ENCODE measurements at regions not wholly inside any gene's neighbourhood (a gene's known extent, or its start where the extent isn't known, plus 50 kb on each side); places are given as distances from the start of the nearest gene placed in this dataset.

DNA sequence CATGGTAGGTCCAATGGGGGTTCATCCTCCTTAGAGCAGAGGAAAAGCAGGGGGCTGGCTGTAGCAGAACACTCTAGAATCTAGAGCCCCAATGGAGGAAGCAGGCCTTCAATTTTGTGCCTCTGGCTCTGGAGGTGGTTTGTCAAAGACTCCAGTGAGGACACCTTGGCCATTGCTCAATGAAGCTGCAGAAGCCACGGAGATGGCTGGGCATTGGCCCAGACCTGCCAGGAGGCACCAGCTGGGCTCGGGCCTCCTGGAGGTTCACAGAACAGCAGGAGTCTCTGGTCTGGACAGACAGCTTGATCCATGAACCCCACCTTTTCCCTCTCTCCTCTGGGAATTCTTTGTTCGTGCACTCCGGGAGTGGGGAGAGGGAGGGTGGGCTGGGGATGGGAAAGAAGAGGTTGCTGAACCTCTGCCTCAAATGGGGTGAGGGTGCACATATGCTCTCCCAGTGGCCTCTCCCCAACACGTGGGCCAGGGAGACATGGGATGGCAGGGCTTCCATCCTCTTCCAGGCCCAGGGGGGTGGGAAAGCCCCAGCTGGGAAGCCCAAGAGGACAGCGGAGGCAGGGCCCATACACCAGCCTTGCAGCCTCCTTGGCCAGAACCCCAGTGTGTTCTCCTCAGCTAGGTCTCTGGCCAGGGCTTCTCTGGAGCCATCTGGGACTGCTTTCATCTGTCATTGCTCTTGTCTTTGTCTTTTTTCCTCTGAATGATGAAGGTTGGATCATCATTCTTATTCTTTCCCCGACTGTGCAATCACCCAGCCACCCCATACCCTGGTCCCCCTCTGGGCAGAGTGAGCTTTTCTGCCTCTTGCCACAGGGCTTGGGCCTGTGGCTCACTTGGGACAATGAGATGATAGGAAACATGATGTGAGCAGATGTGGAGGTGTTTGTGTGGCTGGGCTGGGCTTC, 1019.4 kb downstream of the BRD1 start:
- no peaks in the 10 kb centered on the region for H3K9me3 ChIP-seq (ENCODE audit: low read depth, low read length)
- TF ChIP-seq POLR2AphosphoS5 (IDR thresholded peaks at IDR 0.05; ENCODE audit: borderline replicate concordance, low read depth, low read length) = no peak
- no peak for TF ChIP-seq FOXP2 (optimal IDR thresholded peaks at IDR 0.05; ENCODE audit: control extremely low read depth, extremely low read length, insufficient read depth)
- H3K4me3 ChIP-seq = no peak overlapping the region
- H3K9ac ChIP-seq (ENCODE audit: insufficient read length) = no peak overlapping the region
- H3K27ac ChIP-seq = no peak overlapping the region
- H3K36me3 ChIP-seq (ENCODE audit: insufficient read depth, low read length) = no peaks in the 10 kb centered on the region
- DNase-seq (ENCODE audit: low read depth, low spot score) = no peak

DNA sequence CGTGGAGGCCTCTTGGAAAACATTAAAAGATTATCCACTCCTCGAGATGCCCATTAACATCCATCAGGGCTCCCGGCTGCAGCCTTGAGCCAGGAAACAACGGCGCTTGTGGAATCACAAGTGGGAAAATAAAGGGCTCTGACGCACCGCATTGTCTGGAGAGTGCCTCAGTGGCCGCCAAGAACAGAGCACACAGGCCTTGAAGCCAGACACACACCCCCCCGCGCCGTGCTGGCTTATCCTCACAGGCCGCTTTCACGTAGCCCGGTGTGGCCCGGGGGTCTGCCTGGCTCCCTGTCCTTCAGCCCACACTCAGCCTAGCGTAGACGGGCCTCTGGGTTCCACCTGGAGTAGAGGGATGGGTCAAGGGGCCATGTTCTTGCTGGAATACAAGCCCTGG, 1020.5 kb downstream of the BRD1 start:
- Histone ChIP-seq H3K36me3 (ENCODE audit: insufficient read depth, low read length) (no peaks in the 10 kb centered on the region), H3K9me3 (ENCODE audit: low read depth, low read length) (no peaks in the 10 kb centered on the region), H3K4me3 (no peak overlapping the region), H3K27ac (no peak overlapping the region), H3K9ac (ENCODE audit: insufficient read length) (no peak overlapping the region)
- TF ChIP-seq POLR2AphosphoS5 (IDR thresholded peaks at IDR 0.05; ENCODE audit: borderline replicate concordance, low read depth, low read length) (no peak), FOXP2 (optimal IDR thresholded peaks at IDR 0.05; ENCODE audit: control extremely low read depth, extremely low read length, insufficient read depth) (no peak), EZH2 (IDR thresholded peaks at IDR 0.05) (no peak)
- no peak for DNase-seq (ENCODE audit: low read depth, low spot score)

DNA sequence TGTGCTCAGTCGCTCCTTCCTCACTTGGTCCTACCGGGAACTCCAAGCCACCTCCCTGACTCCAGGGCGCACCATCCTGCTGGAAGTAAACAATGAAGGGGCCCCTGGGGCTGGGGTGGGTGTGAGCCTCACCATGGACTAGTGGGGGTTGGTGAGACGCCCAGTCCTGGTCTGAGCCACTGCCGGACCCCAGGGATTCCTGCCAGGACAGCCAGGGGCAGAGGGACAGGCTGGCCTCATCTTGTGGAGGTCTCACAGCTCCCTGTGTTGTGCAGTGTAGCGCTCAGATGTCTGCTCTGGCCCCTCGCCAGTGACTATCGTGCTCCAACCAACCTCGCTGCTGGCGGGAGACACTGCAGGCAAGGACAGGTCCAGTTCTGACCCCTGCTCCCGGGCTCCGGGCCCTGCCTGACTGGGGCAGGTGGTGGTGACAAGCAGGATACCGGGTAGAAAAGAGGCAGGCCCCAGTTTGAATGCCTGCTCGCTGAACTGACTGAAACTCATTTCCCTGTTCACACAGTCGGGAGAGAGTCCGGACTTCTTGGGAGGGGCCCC, 1021.4 kb downstream of the BRD1 start:
- Histone ChIP-seq H3K27ac (no peak overlapping the region), H3K9ac (ENCODE audit: insufficient read length) (no peak overlapping the region), H3K36me3 (ENCODE audit: insufficient read depth, low read length) (no peaks in the 10 kb centered on the region), H3K4me3 (no peak overlapping the region), H3K9me3 (ENCODE audit: low read depth, low read length) (no peaks in the 10 kb centered on the region)
- TF ChIP-seq POLR2AphosphoS5 (IDR thresholded peaks at IDR 0.05; ENCODE audit: borderline replicate concordance, low read depth, low read length) (no peak), FOXP2 (optimal IDR thresholded peaks at IDR 0.05; ENCODE audit: control extremely low read depth, extremely low read length, insufficient read depth) (no peak), EZH2 (IDR thresholded peaks at IDR 0.05) (no peak)
- DNase-seq (ENCODE audit: low read depth, low spot score) = no peak

DNA sequence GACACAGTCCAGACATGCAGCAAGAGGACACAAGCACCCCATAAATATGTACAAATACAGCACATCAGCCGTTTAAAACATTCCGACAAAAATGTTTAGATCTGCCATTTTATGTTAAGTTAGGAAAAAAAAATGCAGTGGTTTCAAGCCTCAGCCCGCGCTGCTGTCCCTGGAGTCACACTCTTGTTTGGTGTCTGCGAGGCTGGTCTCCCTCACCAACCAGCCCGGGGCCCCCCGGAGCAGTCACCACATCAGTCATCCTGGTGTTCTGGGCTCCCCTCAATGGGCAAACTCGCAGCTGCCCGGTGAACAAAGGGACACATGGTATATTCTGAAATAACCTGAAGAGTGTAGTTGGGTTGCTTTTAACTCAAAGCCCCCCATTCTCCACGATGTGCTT, 1022.2 kb downstream of the BRD1 start:
- Histone ChIP-seq H3K9me3 (ENCODE audit: low read depth, low read length) (no peaks in the 10 kb centered on the region), H3K9ac (ENCODE audit: insufficient read length) (no peak overlapping the region), H3K36me3 (ENCODE audit: insufficient read depth, low read length) (no peaks in the 10 kb centered on the region), H3K4me3 (no peak overlapping the region), H3K27ac (no peak overlapping the region)
- DNase-seq (ENCODE audit: low read depth, low spot score) = no peak
- TF ChIP-seq EZH2 (IDR thresholded peaks at IDR 0.05) (no peak), POLR2AphosphoS5 (IDR thresholded peaks at IDR 0.05; ENCODE audit: borderline replicate concordance, low read depth, low read length) (no peak)

DNA sequence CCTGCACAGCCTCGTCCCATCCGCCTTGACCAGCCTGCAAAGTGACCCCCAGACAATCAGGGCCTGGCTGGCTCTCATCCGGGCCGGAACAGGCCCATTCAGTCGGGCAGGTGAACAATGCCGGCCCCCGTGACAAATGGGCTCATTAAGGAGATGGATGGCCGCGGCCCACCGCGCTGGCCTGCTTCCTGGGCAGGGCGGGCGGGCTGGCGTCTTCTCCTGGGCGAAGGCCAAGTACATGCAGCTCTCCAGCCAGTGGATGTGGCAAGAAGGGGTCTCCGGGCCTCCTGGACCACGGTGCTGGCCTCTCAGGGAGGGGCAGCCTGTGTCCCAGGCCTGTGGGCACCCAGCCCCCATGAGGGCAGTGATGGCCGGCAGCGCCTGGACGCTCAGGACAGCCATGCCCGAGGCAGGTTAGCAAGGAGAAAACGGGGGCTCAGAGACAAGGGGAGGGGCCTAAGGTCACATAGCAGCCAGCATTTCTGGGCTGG, 1022.8 kb downstream of the BRD1 start:
- no peak for DNase-seq (ENCODE audit: low read depth, low spot score)
- no peak overlapping the region for H3K9ac ChIP-seq (ENCODE audit: insufficient read length)
- no peak overlapping the region for H3K27ac ChIP-seq
- no peaks in the 10 kb centered on the region for H3K36me3 ChIP-seq (ENCODE audit: insufficient read depth, low read length)
- no peak overlapping the region for H3K4me3 ChIP-seq
- no peaks in the 10 kb centered on the region for H3K9me3 ChIP-seq (ENCODE audit: low read depth, low read length)
- TF ChIP-seq FOXP2 (optimal IDR thresholded peaks at IDR 0.05; ENCODE audit: control extremely low read depth, extremely low read length, insufficient read depth) = no peak
- no peak for TF ChIP-seq POLR2AphosphoS5 (IDR thresholded peaks at IDR 0.05; ENCODE audit: borderline replicate concordance, low read depth, low read length)
- TF ChIP-seq EZH2 (IDR thresholded peaks at IDR 0.05) = no peak

DNA sequence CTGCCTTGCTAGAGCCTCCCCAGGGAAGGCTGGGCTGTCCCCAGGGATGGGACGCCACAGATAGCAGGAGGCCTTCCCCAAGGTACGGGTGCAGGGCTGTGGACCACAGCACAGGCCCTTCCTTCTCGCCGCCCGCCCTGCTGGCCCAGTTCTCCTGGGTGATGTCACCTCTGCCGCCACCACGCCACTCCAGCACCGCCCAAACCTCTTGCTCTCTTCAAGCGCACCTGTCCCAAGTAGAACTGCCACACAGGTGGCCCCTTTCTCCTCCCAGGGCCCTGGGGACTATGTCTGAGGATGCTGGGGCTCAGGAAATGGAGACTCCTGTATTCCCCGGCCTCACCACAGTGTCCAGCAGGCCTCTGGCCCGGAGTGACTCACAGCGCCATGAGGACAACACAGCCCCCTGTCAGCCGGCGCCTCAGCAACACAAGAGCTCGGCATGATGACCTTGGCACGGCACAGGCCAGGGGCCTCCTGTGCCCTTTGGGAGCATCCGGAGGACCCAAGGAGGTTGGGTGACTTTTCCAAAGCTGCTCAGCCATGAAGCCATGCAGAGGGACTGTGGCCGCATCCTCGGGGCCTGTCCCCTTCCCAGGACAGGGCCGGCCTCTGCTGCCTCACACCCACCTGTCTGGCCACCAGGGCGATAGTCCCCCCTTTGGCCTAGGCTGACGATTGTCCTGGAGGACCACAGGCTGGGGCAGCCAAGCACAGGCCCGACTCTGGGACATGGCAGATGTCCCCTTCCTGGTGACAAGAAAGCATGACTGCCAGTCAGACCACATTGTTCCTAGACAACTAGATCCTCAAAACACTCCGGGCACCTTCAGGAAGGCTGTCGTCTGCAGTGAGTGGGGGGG, 1023.5 kb downstream of the BRD1 start:
- no peak overlapping the region for H3K9ac ChIP-seq (ENCODE audit: insufficient read length)
- TF ChIP-seq POLR2AphosphoS5 (IDR thresholded peaks at IDR 0.05; ENCODE audit: borderline replicate concordance, low read depth, low read length) (no peak), FOXP2 (optimal IDR thresholded peaks at IDR 0.05; ENCODE audit: control extremely low read depth, extremely low read length, insufficient read depth) (no peak), EZH2 (IDR thresholded peaks at IDR 0.05) (no peak)
- no peak overlapping the region for H3K27ac ChIP-seq
- DNase-seq (ENCODE audit: low read depth, low spot score) = no peak
- no peak overlapping the region for H3K4me3 ChIP-seq
- no peaks in the 10 kb centered on the region for H3K36me3 ChIP-seq (ENCODE audit: insufficient read depth, low read length)
- H3K9me3 ChIP-seq (ENCODE audit: low read depth, low read length) = no peaks in the 10 kb centered on the region

DNA sequence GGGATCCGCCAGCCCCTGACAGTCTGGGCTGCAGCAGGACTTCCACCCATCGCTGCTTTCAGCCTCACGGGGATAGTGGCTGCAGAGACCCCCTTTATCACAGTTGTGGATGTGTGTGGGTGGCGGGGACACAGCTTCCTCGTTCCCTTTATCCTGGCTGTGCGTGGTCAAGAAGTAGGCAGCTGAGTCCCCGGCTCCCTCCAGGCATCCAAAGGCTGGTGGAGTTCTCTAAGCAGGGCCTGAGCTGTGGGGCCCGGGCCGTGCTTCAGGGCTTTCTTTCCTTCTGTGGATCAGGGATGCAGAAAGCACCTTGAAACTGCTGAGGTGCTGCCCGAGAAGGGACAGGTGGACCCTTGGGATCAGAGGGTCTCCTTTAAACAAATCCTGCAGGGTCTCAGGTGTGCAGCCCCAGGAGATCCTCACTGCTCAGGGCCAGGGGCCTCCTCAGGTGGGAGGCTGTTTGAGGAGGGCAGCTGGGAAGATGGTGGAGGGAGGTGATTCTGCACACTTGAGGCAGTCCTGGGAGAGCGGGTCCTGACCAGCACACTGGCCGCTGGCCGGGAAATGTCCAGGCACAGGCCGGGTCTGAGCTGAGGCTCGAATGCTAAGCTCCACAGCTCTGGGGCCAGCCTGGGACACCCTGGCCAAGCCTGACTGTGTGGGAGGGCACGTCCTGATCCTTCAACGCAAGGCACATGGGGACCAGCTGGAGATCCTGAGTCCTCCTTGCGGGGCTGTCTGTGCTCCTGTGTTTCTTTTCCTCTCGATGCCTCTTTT, 1024.3 kb downstream of the BRD1 start:
- no peak overlapping the region for H3K27ac ChIP-seq
- H3K36me3 ChIP-seq (ENCODE audit: insufficient read depth, low read length) = no peaks in the 10 kb centered on the region
- TF ChIP-seq POLR2AphosphoS5 (IDR thresholded peaks at IDR 0.05; ENCODE audit: borderline replicate concordance, low read depth, low read length) = no peak
- TF ChIP-seq EZH2 (IDR thresholded peaks at IDR 0.05) = no peak
- no peak for TF ChIP-seq FOXP2 (optimal IDR thresholded peaks at IDR 0.05; ENCODE audit: control extremely low read depth, extremely low read length, insufficient read depth)
- no peak overlapping the region for H3K4me3 ChIP-seq
- no peak overlapping the region for H3K9ac ChIP-seq (ENCODE audit: insufficient read length)
- H3K9me3 ChIP-seq (ENCODE audit: low read depth, low read length) = no peaks in the 10 kb centered on the region
- no peak for DNase-seq (ENCODE audit: low read depth, low spot score)
